Cardiac muscle cell (in vitro differentiated cells and primary cell): ENCODE measurements at regions not wholly inside any gene's neighbourhood (a gene's known extent, or its start where the extent isn't known, plus 50 kb on each side); places are given as distances from the start of the nearest gene placed in this dataset.

ENCODE experiments used
- DNase-seq, 2 donors: peaks; one replicate each; pipeline versions ENCODE4 v3.0.0 to v3.0.0-alpha.2; 2010 to 2017; ENCODE audit warnings: low read depth in 1 of 2, low spot score in 1 of 2
- H3K27ac ChIP-seq: fragments of 200-600 bp; sonication (generic); 2 replicates; pipeline ENCODE4 v1.5.1; 2016
- H3K27me3 ChIP-seq: fragments of 200-600 bp; sonication (generic); 2 replicates; pipeline ENCODE4 v1.6.0; 2016; ENCODE audit warnings: control low read depth
- H3K36me3 ChIP-seq: fragments of 200-600 bp; sonication (generic); 2 replicates; pipeline ENCODE4 v1.5.1; 2016; ENCODE audit warnings: control low read depth
- H3K4me1 ChIP-seq: fragments of 200-600 bp; sonication (generic); 2 replicates; pipeline ENCODE4 v1.8.1; 2017; ENCODE audit warnings: low read depth, mild to moderate bottlenecking, mixed run types
- H3K4me3 ChIP-seq: fragments of 200-600 bp; sonication (generic); 2 replicates; pipeline ENCODE4 v1.5.1; 2016; ENCODE audit warnings: mild to moderate bottlenecking
- H3K9me3 ChIP-seq: fragments of 200-600 bp; sonication (generic); 2 replicates; pipeline ENCODE4 v1.5.1; 2017; ENCODE audit warnings: low read depth, mild to moderate bottlenecking, control low read depth
- TF ChIP-seq, protein P1 (sequence below): IDR thresholded peaks from 2 replicates; pipeline ENCODE4 v1.5.1; 2012; ENCODE audit warnings: low read depth, mild to moderate bottlenecking, low read length

DNA sequence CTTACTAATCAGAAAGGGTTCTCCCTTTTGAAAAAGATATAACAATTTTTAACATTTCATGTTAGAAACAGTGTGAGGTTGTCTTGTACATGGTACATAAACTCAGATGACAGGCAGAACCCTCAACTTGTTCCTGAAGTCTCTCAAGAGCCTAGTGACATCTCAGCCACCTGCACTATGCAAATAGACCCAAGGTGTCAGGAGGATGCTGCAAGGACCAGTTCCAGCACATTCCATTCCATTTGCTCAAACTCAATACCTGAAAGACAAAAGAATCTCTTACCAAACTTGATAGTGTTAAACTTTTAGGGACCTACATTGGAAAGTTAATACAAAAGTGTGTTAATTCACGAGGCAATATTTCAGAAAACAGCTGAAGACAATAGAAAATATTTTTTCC lies 544.6 kb downstream of the CETN3 start:
- TF ChIP-seq, protein P1, sequence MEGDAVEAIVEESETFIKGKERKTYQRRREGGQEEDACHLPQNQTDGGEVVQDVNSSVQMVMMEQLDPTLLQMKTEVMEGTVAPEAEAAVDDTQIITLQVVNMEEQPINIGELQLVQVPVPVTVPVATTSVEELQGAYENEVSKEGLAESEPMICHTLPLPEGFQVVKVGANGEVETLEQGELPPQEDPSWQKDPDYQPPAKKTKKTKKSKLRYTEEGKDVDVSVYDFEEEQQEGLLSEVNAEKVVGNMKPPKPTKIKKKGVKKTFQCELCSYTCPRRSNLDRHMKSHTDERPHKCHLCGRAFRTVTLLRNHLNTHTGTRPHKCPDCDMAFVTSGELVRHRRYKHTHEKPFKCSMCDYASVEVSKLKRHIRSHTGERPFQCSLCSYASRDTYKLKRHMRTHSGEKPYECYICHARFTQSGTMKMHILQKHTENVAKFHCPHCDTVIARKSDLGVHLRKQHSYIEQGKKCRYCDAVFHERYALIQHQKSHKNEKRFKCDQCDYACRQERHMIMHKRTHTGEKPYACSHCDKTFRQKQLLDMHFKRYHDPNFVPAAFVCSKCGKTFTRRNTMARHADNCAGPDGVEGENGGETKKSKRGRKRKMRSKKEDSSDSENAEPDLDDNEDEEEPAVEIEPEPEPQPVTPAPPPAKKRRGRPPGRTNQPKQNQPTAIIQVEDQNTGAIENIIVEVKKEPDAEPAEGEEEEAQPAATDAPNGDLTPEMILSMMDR = no peak
- Histone ChIP-seq H3K9me3 (no peaks in the 10 kb centered on the region), H3K27ac (no peak overlapping the region), H3K36me3 (no peaks in the 10 kb centered on the region), H3K4me3 (no peak overlapping the region), H3K27me3 (no peaks in the 10 kb centered on the region), H3K4me1 (peaks cover 3% of the 10 kb centered on the region)
- no peak for DNase-seq

DNA sequence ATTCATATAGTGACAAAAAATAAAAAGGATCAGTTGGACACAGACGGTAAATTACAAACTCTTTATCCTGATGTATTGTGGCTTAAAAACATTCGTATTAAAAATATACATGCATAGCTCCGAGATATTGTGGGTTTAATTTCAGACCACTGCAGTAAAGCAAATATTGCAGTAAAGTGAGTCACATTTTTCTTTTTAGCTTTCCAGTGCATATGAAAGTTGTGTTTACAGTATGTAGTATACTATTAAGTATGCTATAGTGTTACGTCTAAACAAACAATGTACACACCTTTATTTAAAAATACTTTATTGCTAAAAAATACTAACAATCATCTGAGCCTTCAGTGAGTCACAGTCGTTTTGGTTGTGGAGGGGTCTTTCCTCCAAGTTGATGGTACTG lies 551.8 kb downstream of the CETN3 start:
- no peaks in the 10 kb centered on the region for H3K9me3 ChIP-seq
- TF ChIP-seq, protein P1 = no peak

DNA sequence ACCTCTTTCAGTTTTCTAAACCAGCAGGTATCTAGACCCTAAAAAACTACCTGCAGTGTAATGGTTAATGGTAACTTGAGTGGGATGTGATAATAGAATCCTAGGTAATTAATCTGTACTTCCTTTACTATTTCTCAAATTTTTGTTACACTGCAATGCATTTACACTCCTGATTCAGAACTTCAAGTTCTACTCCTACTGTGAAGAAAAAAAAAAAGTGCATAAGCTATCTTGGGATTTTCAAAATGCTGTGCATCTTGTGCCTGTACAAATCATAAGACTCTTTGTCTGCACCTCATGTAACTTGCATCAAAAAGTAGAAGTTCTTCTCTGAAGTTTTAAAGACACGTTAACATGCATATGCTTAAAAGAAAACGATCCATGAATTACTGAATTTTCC lies 554.1 kb downstream of the CETN3 start:
- peaks cover under 1% of the 10 kb centered on the region for H3K4me1 ChIP-seq
- no peaks in the 10 kb centered on the region for H3K9me3 ChIP-seq
- no peaks in the 10 kb centered on the region for H3K27me3 ChIP-seq
- TF ChIP-seq, protein P1 = no peak
- no peak overlapping the region for H3K4me3 ChIP-seq
- no peak overlapping the region for H3K27ac ChIP-seq
- H3K36me3 ChIP-seq = no peaks in the 10 kb centered on the region
- DNase-seq = no peak

More for the DNA sequence above, 551.8 kb downstream of the CETN3 start:
- Histone ChIP-seq H3K4me1 (no peaks in the 10 kb centered on the region), H3K36me3 (no peaks in the 10 kb centered on the region), H3K4me3 (no peak overlapping the region), H3K27ac (no peak overlapping the region), H3K27me3 (no peaks in the 10 kb centered on the region)
- no peak for DNase-seq

DNA sequence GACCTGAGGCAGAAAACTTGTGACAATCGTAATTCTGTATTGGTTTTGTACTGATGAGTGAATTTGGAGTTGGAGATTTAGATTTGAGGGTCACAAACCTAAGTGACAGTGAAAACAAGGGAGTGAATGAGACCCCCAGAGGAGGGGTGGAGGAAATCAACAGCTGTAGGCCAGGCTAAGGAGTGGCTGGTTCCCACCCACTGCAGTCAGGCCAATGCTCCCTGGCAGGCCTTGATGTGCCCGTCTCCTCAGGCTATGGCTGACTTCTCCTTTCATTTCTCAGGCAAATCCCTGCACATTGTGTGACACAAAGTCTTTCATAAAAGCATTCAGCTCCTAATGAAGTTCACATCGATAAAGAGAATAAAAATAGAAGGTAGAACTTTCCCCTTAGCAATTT lies 557.6 kb downstream of the CETN3 start:
- DNase-seq = no peak
- no peak overlapping the region for H3K4me3 ChIP-seq
- H3K36me3 ChIP-seq = no peaks in the 10 kb centered on the region
- H3K27ac ChIP-seq = no peak overlapping the region
- TF ChIP-seq, protein P1 = no peak
- H3K4me1 ChIP-seq = peaks cover 11% of the 10 kb centered on the region
- no peaks in the 10 kb centered on the region for H3K9me3 ChIP-seq
- H3K27me3 ChIP-seq = no peaks in the 10 kb centered on the region

DNA sequence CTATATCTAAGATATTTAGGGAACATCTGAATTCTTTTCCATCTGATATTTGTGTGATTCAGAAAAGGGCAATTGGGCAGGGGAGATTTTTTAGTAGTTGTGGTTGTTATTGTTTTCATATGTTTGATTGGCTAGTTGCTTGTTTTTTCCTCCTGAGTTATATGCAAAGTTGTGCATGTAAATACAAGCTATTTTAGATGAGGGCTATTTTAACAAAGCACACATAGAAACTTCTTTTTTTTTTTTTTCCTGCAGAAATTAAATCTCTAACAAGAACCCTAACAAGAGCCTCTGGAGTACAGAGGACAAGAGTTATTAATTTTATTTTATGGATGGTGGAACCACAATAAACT lies 559.1 kb downstream of the CETN3 start:
- H3K4me3 ChIP-seq = no peak overlapping the region
- peaks cover 11% of the 10 kb centered on the region for H3K4me1 ChIP-seq
- no peaks in the 10 kb centered on the region for H3K9me3 ChIP-seq
- H3K27me3 ChIP-seq = no peaks in the 10 kb centered on the region
- H3K36me3 ChIP-seq = no peaks in the 10 kb centered on the region
- TF ChIP-seq, protein P1 = no peak
- H3K27ac ChIP-seq = no peak overlapping the region
- DNase-seq = no peak
